D721Med (cell line): ENCODE measurements at regions not wholly inside any gene's neighbourhood (a gene's known extent, or its start where the extent isn't known, plus 50 kb on each side); places are given as distances from the start of the nearest gene placed in this dataset.

Source experiments
- DNase-seq: peaks from one replicate; pipeline ENCODE4 v3.0.0; 2011; ENCODE audit warnings: low spot score; ENCODE audit not compliant: insufficient read length
- FAIRE-seq: peaks from 2 replicates; lab custom pipeline; 2011; peaks lifted over from hg19 to GRCh38; lab: Jason Lieb, UNC
- CTCF ChIP-seq: IDR thresholded peaks from 2 replicates; pipeline ENCODE4 v1.5.1; 2012; ENCODE audit warnings: mild to moderate bottlenecking, control low read depth; ENCODE audit not compliant: insufficient read depth; ENCODE audit errors: missing control alignments

GRCh38 chr10:44723619-44724325, 187.4 kb upstream of the TMEM72 start:
- TF ChIP-seq CTCF: no peak
- DNase-seq (no peak), FAIRE-seq (no peak)

- TF ChIP-seq CTCF: no peak
- DNase-seq (no peak), FAIRE-seq (no peak)
These were observed 186.5 kb upstream of the TMEM72 start for GRCh38 chr10:44724415-44725174.

- no peak for FAIRE-seq
- DNase-seq: no peak
- TF ChIP-seq CTCF: no peak
These were observed 185.7 kb upstream of the TMEM72 start for GRCh38 chr10:44725404-44725803.

GRCh38 chr10:44731283-44731682, 179.9 kb upstream of the TMEM72 start:
- TF ChIP-seq CTCF: no peak
- DNase-seq: no peak
- FAIRE-seq: no peak

- TF ChIP-seq CTCF: no peak
- DNase-seq (no peak), FAIRE-seq (no peak)
These were observed 177.3 kb upstream of the TMEM72 start for GRCh38 chr10:44733501-44734488.

- no peak for DNase-seq
- no peak for TF ChIP-seq CTCF
- FAIRE-seq: no peak
These were observed 168.9 kb upstream of the TMEM72 start for GRCh38 chr10:44742248-44742647.
